ENCODE measurements at regions not wholly inside any gene's neighbourhood (a gene's known extent, or its start where the extent isn't known, plus 50 kb on each side); places are given as distances from the start of the nearest gene placed in this dataset.

DNA sequence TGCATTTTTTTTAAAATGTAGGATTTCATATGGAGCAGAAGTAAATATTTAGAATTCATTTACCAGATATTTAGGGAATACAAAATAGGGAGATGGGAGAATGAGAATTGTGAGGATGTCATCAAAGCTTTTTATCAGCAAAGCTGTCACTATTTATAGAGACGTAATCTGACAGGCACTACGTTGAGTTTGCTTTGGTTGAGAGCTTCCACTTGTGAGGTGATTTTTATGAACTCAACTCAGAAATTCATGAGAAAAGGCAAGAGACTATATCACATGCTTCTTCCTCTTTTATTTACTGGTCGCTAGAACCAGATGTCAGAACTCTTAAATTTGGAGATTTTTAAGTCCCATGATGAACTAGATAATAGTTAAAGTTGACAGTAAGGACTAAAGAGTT, 211.2 kb downstream of the GBA3 start:
- WGBS, 3 donors: 42 to 67% (median 58%) methylated on average over 3 of the region's 3 CpGs
- no peak overlapping the region for H3K27ac ChIP-seq (ENCODE audit: low read depth in 1 of 3, low read length in 2 of 3)
- H3K36me3 ChIP-seq (ENCODE audit: control insufficient read depth in 3 of 3, insufficient read depth in 2 of 3, low read depth in 1 of 3, low read length in 3 of 3): no peaks in the 10 kb centered on the region
- H3K9me3 ChIP-seq (ENCODE audit: control insufficient read depth in 2 of 2, insufficient read depth in 1 of 2, low read depth in 1 of 2, low read length in 1 of 2): no peaks in the 10 kb centered on the region
- H3K27me3 ChIP-seq (ENCODE audit: control insufficient read depth in 3 of 3, insufficient read depth in 3 of 3, low read length in 3 of 3): no peaks in the 10 kb centered on the region
- FAIRE-seq: no peak
- no peak overlapping the region for H3K4me3 ChIP-seq (ENCODE audit: low read depth in 1 of 3, low read length in 3 of 3)
- DNase-seq: no peak
- peaks cover 0 to 10% (median 3%) of the 10 kb centered on the region in 3 donors for H3K4me1 ChIP-seq (ENCODE audit: control insufficient read depth in 3 of 3, insufficient read depth in 2 of 3, low read depth in 1 of 3, low read length in 2 of 3)

DNA sequence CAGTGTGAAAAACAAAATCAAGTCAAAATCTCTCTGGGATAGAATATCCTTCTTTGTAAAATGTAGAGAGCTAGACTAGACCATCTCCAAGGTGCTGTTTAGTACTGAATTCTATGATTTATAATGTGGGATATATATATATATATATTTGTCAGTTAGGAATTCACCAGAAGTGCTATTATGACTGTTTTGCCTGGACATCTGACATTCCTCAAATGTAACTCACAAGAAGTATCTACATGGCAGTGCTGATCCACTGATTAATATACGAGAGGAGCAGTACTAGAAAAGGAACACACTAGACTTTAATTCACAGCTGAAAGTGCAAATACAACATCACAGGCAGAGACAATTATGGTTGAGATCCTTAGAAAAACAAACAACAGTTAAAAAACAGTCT, 208.9 kb downstream of the GBA3 start:
- H3K4me3 ChIP-seq (ENCODE audit: low read depth in 1 of 3, low read length in 3 of 3): no peak overlapping the region
- DNase-seq: no peak
- FAIRE-seq: no peak
- H3K27ac ChIP-seq (ENCODE audit: low read depth in 1 of 3, low read length in 2 of 3): no peak overlapping the region
- H3K4me1 ChIP-seq (ENCODE audit: control insufficient read depth in 3 of 3, insufficient read depth in 2 of 3, low read depth in 1 of 3, low read length in 2 of 3): peaks cover 0 to 10% (median 3%) of the 10 kb centered on the region in 3 donors
- no peaks in the 10 kb centered on the region for H3K36me3 ChIP-seq (ENCODE audit: control insufficient read depth in 3 of 3, insufficient read depth in 2 of 3, low read depth in 1 of 3, low read length in 3 of 3)
- WGBS, 3 donors: 75 to 81% (median 79%) methylated on average over 1 of the region's 1 CpG
- H3K9me3 ChIP-seq (ENCODE audit: control insufficient read depth in 2 of 2, insufficient read depth in 1 of 2, low read depth in 1 of 2, low read length in 1 of 2): no peaks in the 10 kb centered on the region
- H3K27me3 ChIP-seq (ENCODE audit: control insufficient read depth in 3 of 3, insufficient read depth in 3 of 3, low read length in 3 of 3): no peaks in the 10 kb centered on the region

DNA sequence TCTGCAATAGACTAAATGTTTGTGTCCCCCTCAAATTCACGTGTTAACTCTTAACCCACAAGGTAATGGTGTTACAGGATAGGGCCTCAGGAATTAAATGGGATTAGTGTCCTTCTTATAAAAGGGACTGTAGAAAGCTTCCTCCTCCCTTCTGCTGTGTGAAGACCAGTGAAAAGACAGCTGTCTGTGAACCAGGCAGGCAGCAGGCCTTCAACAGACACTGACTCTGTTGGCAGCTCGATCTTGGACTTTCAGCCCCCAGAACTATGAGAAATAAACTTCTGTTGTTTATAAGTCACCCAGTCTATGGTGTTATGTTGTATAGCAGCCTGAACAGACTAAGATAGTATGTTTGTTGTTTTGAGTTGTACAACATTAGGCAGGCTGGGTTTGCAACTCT, 208.1 kb downstream of the GBA3 start:
- no peak overlapping the region for H3K27ac ChIP-seq (ENCODE audit: low read depth in 1 of 3, low read length in 2 of 3)
- H3K27me3 ChIP-seq (ENCODE audit: control insufficient read depth in 3 of 3, insufficient read depth in 3 of 3, low read length in 3 of 3): no peaks in the 10 kb centered on the region
- DNase-seq (no peak), FAIRE-seq (no peak)
- WGBS, 3 donors: 56 to 75% (median 60%) methylated on average over 2 of the region's 2 CpGs
- peaks cover 0 to 5% (median 3%) of the 10 kb centered on the region in 3 donors for H3K4me1 ChIP-seq (ENCODE audit: control insufficient read depth in 3 of 3, insufficient read depth in 2 of 3, low read depth in 1 of 3, low read length in 2 of 3)
- H3K4me3 ChIP-seq (ENCODE audit: low read depth in 1 of 3, low read length in 3 of 3): no peak overlapping the region
- H3K36me3 ChIP-seq (ENCODE audit: control insufficient read depth in 3 of 3, insufficient read depth in 2 of 3, low read depth in 1 of 3, low read length in 3 of 3): no peaks in the 10 kb centered on the region
- H3K9me3 ChIP-seq (ENCODE audit: control insufficient read depth in 2 of 2, insufficient read depth in 1 of 2, low read depth in 1 of 2, low read length in 1 of 2): no peaks in the 10 kb centered on the region

DNA sequence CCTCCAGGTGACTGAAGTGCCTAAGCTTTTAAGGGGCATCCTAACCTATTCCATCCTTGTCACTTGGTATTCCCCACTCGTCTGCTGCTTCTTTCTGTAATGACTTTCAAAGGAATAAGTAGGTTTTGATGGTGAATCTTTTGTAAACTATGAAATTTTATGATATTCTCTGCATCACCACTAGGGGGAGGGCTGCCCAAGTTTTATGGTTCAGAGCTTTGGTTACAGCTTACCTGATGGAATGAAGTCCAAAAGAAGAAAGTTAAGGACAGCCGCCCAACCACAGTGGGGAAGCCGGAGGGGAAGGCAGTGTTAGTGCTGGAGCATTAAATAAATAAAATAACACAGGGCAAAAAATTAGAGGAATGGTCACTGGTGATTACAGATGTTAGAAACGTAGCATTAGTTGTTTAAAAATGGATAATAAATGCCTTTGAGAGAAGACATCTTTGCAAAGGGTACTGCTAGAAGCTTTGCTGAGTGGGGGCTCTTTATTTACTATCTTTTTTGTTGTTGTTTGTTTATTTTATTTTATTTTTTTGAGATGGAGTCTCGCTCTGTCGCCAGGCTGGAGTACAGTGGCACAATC, 204.9 kb downstream of the GBA3 start:
- peak; percentile 55 to 56 for DNase-seq
- Histone ChIP-seq H3K27ac (ENCODE audit: low read depth in 1 of 3, low read length in 2 of 3) (no peak overlapping the region), H3K36me3 (ENCODE audit: control insufficient read depth in 3 of 3, insufficient read depth in 2 of 3, low read depth in 1 of 3, low read length in 3 of 3) (no peaks in the 10 kb centered on the region), H3K4me1 (ENCODE audit: control insufficient read depth in 3 of 3, insufficient read depth in 2 of 3, low read depth in 1 of 3, low read length in 2 of 3) (no peaks in the 10 kb centered on the region), H3K4me3 (ENCODE audit: low read depth in 1 of 3, low read length in 3 of 3) (no peak overlapping the region), H3K9me3 (ENCODE audit: control insufficient read depth in 2 of 2, insufficient read depth in 1 of 2, low read depth in 1 of 2, low read length in 1 of 2) (no peaks in the 10 kb centered on the region), H3K27me3 (ENCODE audit: control insufficient read depth in 3 of 3, insufficient read depth in 3 of 3, low read length in 3 of 3) (no peaks in the 10 kb centered on the region)
- FAIRE-seq: no peak
- WGBS, 3 donors: 44 to 49% (median 46%) methylated on average over 6 of the region's 6 CpGs

DNA sequence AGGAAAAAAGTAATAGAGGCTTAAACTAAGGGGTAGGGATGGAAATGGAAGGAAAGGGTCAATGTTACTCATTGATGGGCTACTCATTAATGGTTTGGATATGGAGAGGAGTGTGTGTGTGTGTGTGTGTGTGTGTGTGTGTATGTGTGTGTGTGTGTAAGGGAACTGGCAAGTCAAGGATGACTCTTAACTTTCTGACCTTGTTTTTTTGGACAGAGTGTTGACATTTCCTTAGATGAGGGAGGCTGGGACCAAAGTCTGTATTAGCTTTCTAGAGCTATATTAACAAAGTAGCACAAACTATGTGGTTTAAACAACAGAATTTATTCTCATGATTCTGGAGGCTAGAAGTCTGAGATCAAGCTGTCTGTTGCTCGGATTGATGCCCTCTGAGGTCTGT, 202.7 kb downstream of the GBA3 start:
- H3K27me3 ChIP-seq (ENCODE audit: control insufficient read depth in 3 of 3, insufficient read depth in 3 of 3, low read length in 3 of 3): no peaks in the 10 kb centered on the region
- no peaks in the 10 kb centered on the region for H3K4me1 ChIP-seq (ENCODE audit: control insufficient read depth in 3 of 3, insufficient read depth in 2 of 3, low read depth in 1 of 3, low read length in 2 of 3)
- no peaks in the 10 kb centered on the region for H3K36me3 ChIP-seq (ENCODE audit: control insufficient read depth in 3 of 3, insufficient read depth in 2 of 3, low read depth in 1 of 3, low read length in 3 of 3)
- FAIRE-seq (no peak), DNase-seq (no peak)
- H3K9me3 ChIP-seq (ENCODE audit: control insufficient read depth in 2 of 2, insufficient read depth in 1 of 2, low read depth in 1 of 2, low read length in 1 of 2): no peaks in the 10 kb centered on the region
- WGBS, 3 donors: 75 to 89% (median 76%) methylated on average over 1 of the region's 1 CpG
- no peak overlapping the region for H3K27ac ChIP-seq (ENCODE audit: low read depth in 1 of 3, low read length in 2 of 3)
- no peak overlapping the region for H3K4me3 ChIP-seq (ENCODE audit: low read depth in 1 of 3, low read length in 3 of 3)

DNA sequence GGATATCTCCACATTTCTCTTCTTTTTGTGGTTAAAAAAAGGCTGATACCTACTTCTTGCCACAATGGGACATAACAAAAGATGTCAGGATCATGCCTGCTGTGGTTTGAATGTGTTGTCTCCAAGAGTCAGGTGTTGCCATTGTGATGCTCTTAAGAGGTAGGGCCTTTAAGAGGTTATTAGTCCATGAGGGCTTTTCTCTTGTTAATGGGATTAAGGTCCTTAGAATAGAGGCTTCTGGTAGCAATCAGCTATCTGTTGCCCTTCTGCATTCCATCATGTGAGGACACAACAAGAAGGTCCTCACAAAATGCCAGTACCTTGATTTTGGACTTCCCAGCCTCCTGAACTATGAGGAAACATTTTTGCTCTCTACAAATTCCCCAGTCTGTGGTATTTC, 191.4 kb downstream of the GBA3 start:
- Histone ChIP-seq H3K9me3 (ENCODE audit: control insufficient read depth in 2 of 2, insufficient read depth in 1 of 2, low read depth in 1 of 2, low read length in 1 of 2) (no peaks in the 10 kb centered on the region), H3K4me1 (ENCODE audit: control insufficient read depth in 3 of 3, insufficient read depth in 2 of 3, low read depth in 1 of 3, low read length in 2 of 3) (no peaks in the 10 kb centered on the region), H3K27me3 (ENCODE audit: control insufficient read depth in 3 of 3, insufficient read depth in 3 of 3, low read length in 3 of 3) (no peaks in the 10 kb centered on the region), H3K27ac (ENCODE audit: low read depth in 1 of 3, low read length in 2 of 3) (no peak overlapping the region), H3K4me3 (ENCODE audit: low read depth in 1 of 3, low read length in 3 of 3) (no peak overlapping the region), H3K36me3 (ENCODE audit: control insufficient read depth in 3 of 3, insufficient read depth in 2 of 3, low read depth in 1 of 3, low read length in 3 of 3) (no peaks in the 10 kb centered on the region)
- DNase-seq (no peak), FAIRE-seq (no peak)

DNA sequence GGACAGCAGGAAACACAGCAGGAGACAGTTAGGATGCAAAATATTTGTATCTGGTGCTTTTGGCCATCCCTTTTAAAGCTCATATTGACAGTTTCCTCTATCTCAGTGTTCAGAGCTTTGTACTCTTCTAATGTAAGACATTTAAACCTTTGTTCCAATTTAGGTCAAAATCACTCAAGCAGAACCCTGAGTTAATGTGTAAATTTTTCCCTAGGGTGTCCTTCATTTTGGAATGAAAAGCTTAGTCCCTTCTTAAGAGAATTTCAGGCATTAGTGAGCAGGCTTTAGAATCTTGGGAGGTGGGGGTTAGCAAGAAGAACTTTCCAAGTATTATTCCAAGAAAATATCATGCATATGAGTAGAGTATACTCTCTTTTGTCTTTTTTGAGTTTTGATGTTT, 188.7 kb downstream of the GBA3 start:
- H3K4me1 ChIP-seq (ENCODE audit: control insufficient read depth in 3 of 3, insufficient read depth in 2 of 3, low read depth in 1 of 3, low read length in 2 of 3): peaks cover 0 to 3% (median 0%) of the 10 kb centered on the region in 3 donors
- no peak overlapping the region for H3K4me3 ChIP-seq (ENCODE audit: low read depth in 1 of 3, low read length in 3 of 3)
- no peaks in the 10 kb centered on the region for H3K27me3 ChIP-seq (ENCODE audit: control insufficient read depth in 3 of 3, insufficient read depth in 3 of 3, low read length in 3 of 3)
- DNase-seq (no peak), FAIRE-seq (no peak)
- H3K27ac ChIP-seq (ENCODE audit: low read depth in 1 of 3, low read length in 2 of 3): no peak overlapping the region
- H3K9me3 ChIP-seq (ENCODE audit: control insufficient read depth in 2 of 2, insufficient read depth in 1 of 2, low read depth in 1 of 2, low read length in 1 of 2): no peaks in the 10 kb centered on the region
- H3K36me3 ChIP-seq (ENCODE audit: control insufficient read depth in 3 of 3, insufficient read depth in 2 of 3, low read depth in 1 of 3, low read length in 3 of 3): no peaks in the 10 kb centered on the region

DNA sequence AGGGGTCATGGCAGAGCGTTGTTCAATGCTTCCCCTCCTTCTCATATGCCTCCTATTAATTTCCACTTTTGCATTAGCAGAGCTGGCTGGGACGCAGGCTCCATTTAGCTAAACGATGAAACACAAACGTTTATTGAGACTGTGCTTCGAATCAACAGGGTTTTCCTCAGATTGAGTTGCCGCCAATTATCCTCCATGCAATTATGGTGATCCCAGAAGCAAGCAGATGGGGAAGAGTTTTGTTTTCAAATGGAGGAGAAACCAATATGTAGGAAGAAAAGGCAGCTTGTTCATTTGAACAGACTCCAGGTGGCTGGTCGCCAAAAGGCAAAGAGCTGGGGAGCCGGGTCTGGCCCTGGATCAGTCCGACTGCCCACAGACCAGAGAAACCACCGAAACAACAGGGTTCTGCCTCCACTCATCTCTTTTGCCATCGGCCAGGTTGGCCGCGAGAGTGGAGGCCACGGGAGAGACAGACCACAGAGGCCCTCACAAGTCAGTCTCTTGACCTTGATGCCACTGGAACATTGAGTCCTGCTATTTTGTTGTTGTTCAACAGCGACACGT, 184.8 kb downstream of the GBA3 start:
- DNase-seq (no peak), FAIRE-seq (no peak)
- Histone ChIP-seq H3K36me3 (ENCODE audit: control insufficient read depth in 3 of 3, insufficient read depth in 2 of 3, low read depth in 1 of 3, low read length in 3 of 3) (no peaks in the 10 kb centered on the region), H3K27me3 (ENCODE audit: control insufficient read depth in 3 of 3, insufficient read depth in 3 of 3, low read length in 3 of 3) (no peaks in the 10 kb centered on the region), H3K4me1 (ENCODE audit: control insufficient read depth in 3 of 3, insufficient read depth in 2 of 3, low read depth in 1 of 3, low read length in 2 of 3) (peaks cover 0 to 24% (median 0%) of the 10 kb centered on the region in 3 donors), H3K9me3 (ENCODE audit: control insufficient read depth in 2 of 2, insufficient read depth in 1 of 2, low read depth in 1 of 2, low read length in 1 of 2) (no peaks in the 10 kb centered on the region), H3K4me3 (ENCODE audit: low read depth in 1 of 3, low read length in 3 of 3) (no peak overlapping the region), H3K27ac (ENCODE audit: low read depth in 1 of 3, low read length in 2 of 3) (no peak overlapping the region)
- 81 to 91% (median 85%) methylated on average over 16 of the region's 16 CpGs for WGBS, 3 donors

DNA sequence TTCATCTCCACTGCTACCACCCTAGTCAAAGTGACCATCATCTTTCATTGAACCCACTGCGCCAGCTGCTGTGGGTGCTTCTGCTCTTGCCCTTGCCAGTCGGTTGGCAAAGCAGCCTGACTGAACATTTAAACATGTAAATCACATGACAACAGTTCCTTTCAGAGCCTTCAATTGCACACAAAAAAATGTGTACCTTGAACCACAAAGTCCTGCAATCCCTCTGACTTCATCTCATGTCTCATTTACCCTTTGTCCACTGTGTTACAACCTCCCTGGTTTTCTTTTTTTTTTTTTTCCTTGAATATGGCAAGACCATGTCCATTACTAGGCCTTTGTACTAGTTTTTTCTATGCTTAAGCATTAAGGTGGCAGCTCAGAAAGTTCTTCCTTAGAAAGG, 183.5 kb downstream of the GBA3 start:
- Histone ChIP-seq H3K9me3 (ENCODE audit: control insufficient read depth in 2 of 2, insufficient read depth in 1 of 2, low read depth in 1 of 2, low read length in 1 of 2) (no peaks in the 10 kb centered on the region), H3K27ac (ENCODE audit: low read depth in 1 of 3, low read length in 2 of 3) (peak overlapping the region in 1 of 3 donors; percentile 53), H3K4me3 (ENCODE audit: low read depth in 1 of 3, low read length in 3 of 3) (no peak overlapping the region), H3K4me1 (ENCODE audit: control insufficient read depth in 3 of 3, insufficient read depth in 2 of 3, low read depth in 1 of 3, low read length in 2 of 3) (peaks cover 0 to 24% (median 0%) of the 10 kb centered on the region in 3 donors), H3K36me3 (ENCODE audit: control insufficient read depth in 3 of 3, insufficient read depth in 2 of 3, low read depth in 1 of 3, low read length in 3 of 3) (no peaks in the 10 kb centered on the region), H3K27me3 (ENCODE audit: control insufficient read depth in 3 of 3, insufficient read depth in 3 of 3, low read length in 3 of 3) (no peaks in the 10 kb centered on the region)
- FAIRE-seq (no peak), DNase-seq (peak; percentile 44 to 73)
- 67 to 79% (median 70%) methylated on average over 2 of the region's 2 CpGs for WGBS, 3 donors

All from small intestine (tissue), 7 donors.